Sigmoid colon (tissue), 3 donors: ENCODE measurements at regions not wholly inside any gene's neighbourhood (a gene's known extent, or its start where the extent isn't known, plus 50 kb on each side); places are given as distances from the start of the nearest gene placed in this dataset.

ENCODE experiments used
- POLR2A ChIP-seq, 2 donors: fragments of 450-650 bp; IDR thresholded peaks; one replicate each; pipeline ENCODE4 v1.6.1; 2016; ENCODE audit warnings: antibody characterized with exemption in 2 of 2, mild to moderate bottlenecking in 2 of 2, moderate library complexity in 2 of 2
- TF ChIP-seq, protein P1 (sequence below), 4 experiments: fragments of 450-650 bp in 3 of 4; fragments of 200-600 bp in 1 of 4; IDR thresholded peaks; one replicate each; pipeline ENCODE4 v1.5.1; 2016 to 2019; ENCODE audit warnings: antibody characterized with exemption in 4 of 4, mild to moderate bottlenecking in 3 of 4, moderate library complexity in 2 of 4

GRCh38 chr2:37581433-37581832, 90.0 kb downstream of the CDC42EP3 start:
- TF ChIP-seq, protein P1, sequence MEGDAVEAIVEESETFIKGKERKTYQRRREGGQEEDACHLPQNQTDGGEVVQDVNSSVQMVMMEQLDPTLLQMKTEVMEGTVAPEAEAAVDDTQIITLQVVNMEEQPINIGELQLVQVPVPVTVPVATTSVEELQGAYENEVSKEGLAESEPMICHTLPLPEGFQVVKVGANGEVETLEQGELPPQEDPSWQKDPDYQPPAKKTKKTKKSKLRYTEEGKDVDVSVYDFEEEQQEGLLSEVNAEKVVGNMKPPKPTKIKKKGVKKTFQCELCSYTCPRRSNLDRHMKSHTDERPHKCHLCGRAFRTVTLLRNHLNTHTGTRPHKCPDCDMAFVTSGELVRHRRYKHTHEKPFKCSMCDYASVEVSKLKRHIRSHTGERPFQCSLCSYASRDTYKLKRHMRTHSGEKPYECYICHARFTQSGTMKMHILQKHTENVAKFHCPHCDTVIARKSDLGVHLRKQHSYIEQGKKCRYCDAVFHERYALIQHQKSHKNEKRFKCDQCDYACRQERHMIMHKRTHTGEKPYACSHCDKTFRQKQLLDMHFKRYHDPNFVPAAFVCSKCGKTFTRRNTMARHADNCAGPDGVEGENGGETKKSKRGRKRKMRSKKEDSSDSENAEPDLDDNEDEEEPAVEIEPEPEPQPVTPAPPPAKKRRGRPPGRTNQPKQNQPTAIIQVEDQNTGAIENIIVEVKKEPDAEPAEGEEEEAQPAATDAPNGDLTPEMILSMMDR (IDR thresholded peaks at IDR 0.05), result no peak
- TF ChIP-seq POLR2A (IDR thresholded peaks at IDR 0.05), result no peak
